ENCODE measurements at regions not wholly inside any gene's neighbourhood (a gene's known extent, or its start where the extent isn't known, plus 50 kb on each side); places are given as distances from the start of the nearest gene placed in this dataset.

DNA sequence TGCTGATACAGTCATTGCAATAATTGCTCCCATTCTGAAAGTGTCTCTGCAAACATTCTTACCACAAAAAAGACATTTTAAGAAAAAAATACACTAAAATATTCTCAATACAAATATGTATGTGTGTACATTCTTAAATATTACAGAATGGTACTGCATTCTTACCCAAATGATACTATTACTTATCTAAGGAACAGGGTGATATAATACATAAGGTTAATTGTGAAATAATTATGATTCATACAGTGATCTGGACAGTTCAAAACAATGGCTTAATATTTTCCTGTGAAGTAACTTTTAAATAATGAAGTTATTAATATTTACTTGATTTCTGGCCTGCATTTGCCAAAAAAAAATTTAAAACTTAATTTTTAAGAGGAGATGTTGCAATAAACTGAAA is 694.6 kb downstream of the TUSC7 start:
- no peak for DNase-seq (ENCODE audit: low spot score in 2 of 2)
- no peak for ATAC-seq
- Mint-ChIP-seq H3K27ac (no peak overlapping the region), H3K9me3 (peaks cover 0 to 10% of the 10 kb centered on the region in 2 donors), H3K36me3 (peaks cover 0 to 1% of the 10 kb centered on the region in 2 donors)

DNA sequence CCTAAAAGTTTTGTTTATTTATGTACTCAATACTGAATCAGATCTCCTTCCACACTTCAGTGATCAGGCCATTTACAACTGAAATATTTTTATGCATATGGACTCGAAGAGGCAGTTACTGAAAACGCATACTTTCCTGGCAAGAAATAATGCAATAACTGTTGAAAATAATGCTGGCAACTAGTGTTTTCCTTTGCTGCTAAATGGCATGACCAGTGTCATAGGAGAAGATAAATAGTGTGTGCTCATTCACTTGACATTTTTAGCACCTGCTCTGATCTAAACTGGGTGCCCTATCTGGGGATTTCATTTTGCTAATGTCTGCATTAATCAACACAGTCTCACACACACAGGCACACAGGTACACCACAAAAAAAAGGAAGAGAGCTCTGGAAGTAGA is 695.2 kb downstream of the TUSC7 start:
- no peak for DNase-seq (ENCODE audit: low spot score in 2 of 2)
- Mint-ChIP-seq H3K36me3 (peaks cover 0 to 4% of the 10 kb centered on the region in 2 donors), H3K9me3 (peaks cover 0 to 12% of the 10 kb centered on the region in 2 donors), H3K27ac (no peak overlapping the region)
- no peak for ATAC-seq

- H3K9me3 Mint-ChIP-seq, result peaks cover 0 to 7% of the 10 kb centered on the region in 2 donors
- H3K36me3 Mint-ChIP-seq, result peaks cover 0 to 4% of the 10 kb centered on the region in 2 donors
- H3K27ac Mint-ChIP-seq, result no peak overlapping the region
- no peak for DNase-seq (ENCODE audit: low spot score in 2 of 2)
- no peak for ATAC-seq
These were observed 695.8 kb downstream of the TUSC7 start for GRCh38 chr3:117405359-117405758.

- Mint-ChIP-seq H3K9me3 (peaks cover 0 to 7% of the 10 kb centered on the region in 2 donors), H3K36me3 (peaks cover 0 to 4% of the 10 kb centered on the region in 2 donors), H3K27ac (no peak overlapping the region)
- DNase-seq (ENCODE audit: low spot score in 2 of 2) (no peak), ATAC-seq (no peak)
These were observed 697.7 kb downstream of the TUSC7 start for GRCh38 chr3:117407317-117407716.

GRCh38 chr3:117408811-117409210 is 699.2 kb downstream of the TUSC7 start:
- no peak for ATAC-seq
- H3K36me3 Mint-ChIP-seq, result peaks cover 0 to 4% of the 10 kb centered on the region in 2 donors

GRCh38 chr3:117409256-117409655 is 699.7 kb downstream of the TUSC7 start:
- Mint-ChIP-seq H3K9me3 (peaks cover 0 to 7% of the 10 kb centered on the region in 2 donors), H3K27ac (no peak overlapping the region), H3K36me3 (peaks cover 0 to 4% of the 10 kb centered on the region in 2 donors)
- DNase-seq (ENCODE audit: low spot score in 2 of 2) (no peak), ATAC-seq (no peak)

More at GRCh38 chr3:117408811-117409210, 699.2 kb downstream of the TUSC7 start:
- no peak for DNase-seq (ENCODE audit: low spot score in 2 of 2)
- Mint-ChIP-seq H3K9me3 (peaks cover 0 to 7% of the 10 kb centered on the region in 2 donors), H3K27ac (no peak overlapping the region)

GRCh38 chr3:117409701-117410459 is 700.3 kb downstream of the TUSC7 start:
- H3K36me3 Mint-ChIP-seq, result peaks cover 0 to 4% of the 10 kb centered on the region in 2 donors
- ATAC-seq, result no peak
- H3K27ac Mint-ChIP-seq, result no peak overlapping the region
- no peak for DNase-seq (ENCODE audit: low spot score in 2 of 2)
- peaks cover 0 to 7% of the 10 kb centered on the region in 2 donors for H3K9me3 Mint-ChIP-seq

DNA sequence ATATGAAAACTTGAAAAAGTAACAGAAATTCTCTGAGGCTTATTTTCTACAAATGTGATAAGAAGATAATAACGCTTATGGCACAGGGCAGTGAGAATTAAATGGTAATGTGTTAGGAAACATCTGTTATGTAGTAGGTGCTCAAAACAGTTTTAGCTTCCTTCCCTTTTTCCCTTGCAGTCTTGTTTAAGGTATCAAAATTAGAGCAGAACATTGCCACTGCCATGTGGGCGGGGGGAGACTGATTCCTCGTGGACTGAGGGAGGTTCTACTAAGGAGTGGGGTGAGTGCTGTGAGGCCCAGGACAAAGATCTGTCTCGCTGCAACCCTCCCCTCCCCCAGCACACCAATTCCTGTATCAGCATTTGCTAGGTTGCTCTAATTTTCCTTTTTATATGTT is 702.4 kb downstream of the TUSC7 start:
- no peak for DNase-seq (ENCODE audit: low spot score in 2 of 2)
- peaks cover 0 to 4% of the 10 kb centered on the region in 2 donors for H3K36me3 Mint-ChIP-seq
- peaks cover 0 to 11% of the 10 kb centered on the region in 2 donors for H3K9me3 Mint-ChIP-seq
- no peak for ATAC-seq
- no peak overlapping the region for H3K27ac Mint-ChIP-seq

GRCh38 chr3:117417411-117417810 is 707.8 kb downstream of the TUSC7 start:
- ATAC-seq, result no peak
- no peaks in the 10 kb centered on the region for H3K36me3 Mint-ChIP-seq
- peaks cover 0 to 4% of the 10 kb centered on the region in 2 donors for H3K9me3 Mint-ChIP-seq
- no peak overlapping the region for H3K27ac Mint-ChIP-seq
- DNase-seq (ENCODE audit: low spot score in 2 of 2), result no peak

GRCh38 chr3:117427081-117427480 is 717.5 kb downstream of the TUSC7 start:
- Mint-ChIP-seq H3K9me3 (peaks cover 8 to 13% of the 10 kb centered on the region in 2 donors), H3K36me3 (peaks cover 0 to 5% of the 10 kb centered on the region in 2 donors), H3K27ac (no peak overlapping the region)
- no peak for DNase-seq (ENCODE audit: low spot score in 2 of 2)
- ATAC-seq, result no peak

DNA sequence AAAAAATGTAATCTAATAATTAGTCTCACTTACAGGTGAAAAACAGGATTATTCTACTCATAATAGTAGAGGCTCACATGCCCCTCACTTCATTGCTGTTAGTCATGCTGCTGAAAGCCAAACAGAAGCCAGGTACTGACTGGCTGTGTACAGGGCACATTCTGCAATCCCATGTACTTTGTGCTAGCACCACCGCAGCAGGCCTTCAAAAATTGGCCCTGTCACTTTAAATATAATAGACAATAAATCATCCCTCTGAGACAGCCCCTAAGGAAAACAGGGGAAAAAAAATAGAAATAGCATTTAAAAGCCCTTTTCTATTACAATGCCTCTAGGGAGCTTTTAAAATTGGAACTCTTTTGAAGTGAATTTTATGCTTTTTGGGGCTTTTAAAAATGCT is 723.8 kb downstream of the TUSC7 start:
- Mint-ChIP-seq H3K9me3 (peaks cover 8% of the 10 kb centered on the region in 2 donors), H3K36me3 (peaks cover 0 to 5% of the 10 kb centered on the region in 2 donors), H3K27ac (no peak overlapping the region)
- no peak for ATAC-seq
- no peak for DNase-seq (ENCODE audit: low spot score in 2 of 2)

DNA sequence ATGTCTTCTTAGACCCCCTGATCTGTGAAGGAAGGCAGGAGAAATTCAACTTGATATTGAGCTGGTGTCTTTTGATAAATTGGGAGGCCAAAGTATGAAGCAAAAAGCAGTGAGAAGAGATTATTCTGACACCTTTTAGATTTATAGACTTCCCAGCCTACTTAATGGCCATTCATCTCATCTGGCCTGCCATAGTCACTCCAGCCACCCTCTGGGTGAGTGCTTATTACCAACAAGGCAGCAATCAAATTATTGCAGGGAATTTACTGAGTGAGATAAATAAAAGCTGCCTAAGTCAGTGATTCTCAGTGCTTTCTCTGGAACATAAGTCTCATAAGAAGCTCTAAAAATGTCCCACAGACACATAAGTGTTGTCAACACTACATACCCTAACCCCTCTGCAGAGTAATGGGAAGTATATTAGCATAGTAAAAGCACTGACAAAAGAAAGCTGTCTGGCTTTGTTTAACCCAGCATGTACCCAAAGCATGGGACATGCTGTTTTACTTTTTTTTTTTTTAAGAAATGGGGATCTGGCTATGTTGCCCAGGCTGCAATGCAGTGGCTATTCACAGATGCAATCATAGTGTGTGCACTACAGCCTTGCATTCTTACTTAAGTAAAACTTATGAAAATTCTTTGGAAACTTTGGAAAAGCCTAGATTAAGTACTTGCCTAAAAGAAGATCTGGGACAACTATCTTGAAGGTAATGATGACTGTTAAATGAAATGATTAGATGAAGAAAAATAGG is 725.3 kb downstream of the TUSC7 start:
- Mint-ChIP-seq H3K9me3 (peaks cover 4 to 8% of the 10 kb centered on the region in 2 donors), H3K36me3 (no peaks in the 10 kb centered on the region), H3K27ac (no peak overlapping the region)
- ATAC-seq (no peak), DNase-seq (ENCODE audit: low spot score in 2 of 2) (no peak)

DNA sequence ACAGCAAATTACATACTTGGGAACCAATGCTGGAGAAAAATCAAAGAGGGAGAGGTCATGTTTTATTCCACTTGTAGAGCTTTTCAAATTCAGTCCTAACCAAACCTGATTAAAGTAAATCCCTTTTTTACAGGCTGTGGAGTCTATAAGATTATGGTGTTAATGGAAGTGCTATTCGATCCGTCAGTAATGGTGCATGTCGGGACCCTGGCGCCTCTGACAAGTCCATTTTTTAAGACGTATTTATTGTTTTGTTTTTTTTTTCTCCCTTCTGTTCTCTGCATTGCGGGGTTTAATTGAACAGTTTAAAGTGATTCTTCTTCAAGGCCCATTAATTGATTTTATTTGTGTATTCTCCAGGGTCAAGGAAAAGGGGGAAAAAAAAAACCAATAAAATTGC is 725.9 kb downstream of the TUSC7 start:
- H3K36me3 Mint-ChIP-seq, result no peaks in the 10 kb centered on the region

GRCh38 chr3:117439812-117440211 is 730.2 kb downstream of the TUSC7 start:
- ATAC-seq (no peak), DNase-seq (ENCODE audit: low spot score in 2 of 2) (no peak)
- Mint-ChIP-seq H3K9me3 (peaks cover 0 to 7% of the 10 kb centered on the region in 2 donors), H3K36me3 (no peaks in the 10 kb centered on the region), H3K27ac (no peak overlapping the region)

More for the DNA sequence above, 725.9 kb downstream of the TUSC7 start:
- no peak for ATAC-seq
- H3K27ac Mint-ChIP-seq, result no peak overlapping the region
- peaks cover 4 to 8% of the 10 kb centered on the region in 2 donors for H3K9me3 Mint-ChIP-seq
- DNase-seq (ENCODE audit: low spot score in 2 of 2), result no peak

GRCh38 chr3:117441851-117442250 is 732.3 kb downstream of the TUSC7 start:
- DNase-seq (ENCODE audit: low spot score in 2 of 2) (no peak), ATAC-seq (no peak)
- H3K9me3 Mint-ChIP-seq, result peaks cover 0 to 8% of the 10 kb centered on the region in 2 donors
- H3K36me3 Mint-ChIP-seq, result no peaks in the 10 kb centered on the region
- no peak overlapping the region for H3K27ac Mint-ChIP-seq

GRCh38 chr3:117442566-117442965 is 733.0 kb downstream of the TUSC7 start:
- peaks cover 0 to 8% of the 10 kb centered on the region in 2 donors for H3K9me3 Mint-ChIP-seq
- H3K36me3 Mint-ChIP-seq, result no peaks in the 10 kb centered on the region
- DNase-seq (ENCODE audit: low spot score in 2 of 2) (no peak), ATAC-seq (no peak)
- H3K27ac Mint-ChIP-seq, result no peak overlapping the region

DNA sequence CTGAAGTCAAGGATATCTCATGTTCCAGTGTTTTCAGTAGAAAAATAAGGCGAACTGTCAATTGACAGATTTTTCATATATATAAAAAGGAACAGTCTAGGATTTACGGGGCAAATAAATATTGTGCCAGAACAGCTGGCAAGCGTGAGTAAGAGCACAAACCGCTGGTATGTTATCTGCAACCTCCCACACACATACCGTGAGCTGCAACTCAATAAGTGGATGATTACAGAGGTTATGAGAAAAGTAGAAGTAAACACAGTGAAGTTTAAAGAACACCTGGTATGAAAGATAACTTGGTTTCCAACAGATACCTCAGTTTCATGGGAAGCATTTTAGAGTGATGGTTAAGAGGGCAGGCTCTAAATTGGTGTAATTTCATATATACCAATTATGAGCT is 733.4 kb downstream of the TUSC7 start:
- DNase-seq (ENCODE audit: low spot score in 2 of 2) (no peak), ATAC-seq (no peak)
- Mint-ChIP-seq H3K27ac (no peak overlapping the region), H3K36me3 (no peaks in the 10 kb centered on the region), H3K9me3 (peaks cover 3 to 8% of the 10 kb centered on the region in 2 donors)

Measured in activated naive CD4-positive, alpha-beta T cell treated with anti-CD3 and anti-CD28 coated beads, Interleukin-2, amount 50 U/mL, for 72 hours (primary cell).